ENCODE measurements at regions not wholly inside any gene's neighbourhood (a gene's known extent, or its start where the extent isn't known, plus 50 kb on each side); places are given as distances from the start of the nearest gene placed in this dataset.

DNA sequence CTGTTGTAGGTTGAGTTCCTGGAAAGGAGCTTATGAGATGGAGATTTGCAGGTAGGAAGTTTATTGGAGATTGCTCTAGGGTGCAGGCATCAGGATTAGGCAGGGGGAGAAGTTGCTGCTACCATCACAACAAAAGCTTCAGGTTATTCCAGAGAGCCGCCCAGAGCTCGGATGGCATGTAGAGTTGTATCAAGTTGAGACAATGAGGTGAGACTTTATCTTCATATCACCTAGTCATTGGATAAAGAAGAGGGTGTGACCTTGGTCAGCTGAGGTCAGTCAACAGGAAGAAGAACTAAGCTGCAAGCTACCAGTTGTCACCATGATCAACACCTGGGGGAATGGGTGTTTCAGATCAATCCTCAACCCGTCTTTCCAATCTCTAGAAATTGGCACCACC lies 342.0 kb downstream of the RFC3 start:
- Histone ChIP-seq H3K36me3 (no peaks in the 10 kb centered on the region), H3K27ac (no peak overlapping the region)
- TF ChIP-seq, protein P1, sequence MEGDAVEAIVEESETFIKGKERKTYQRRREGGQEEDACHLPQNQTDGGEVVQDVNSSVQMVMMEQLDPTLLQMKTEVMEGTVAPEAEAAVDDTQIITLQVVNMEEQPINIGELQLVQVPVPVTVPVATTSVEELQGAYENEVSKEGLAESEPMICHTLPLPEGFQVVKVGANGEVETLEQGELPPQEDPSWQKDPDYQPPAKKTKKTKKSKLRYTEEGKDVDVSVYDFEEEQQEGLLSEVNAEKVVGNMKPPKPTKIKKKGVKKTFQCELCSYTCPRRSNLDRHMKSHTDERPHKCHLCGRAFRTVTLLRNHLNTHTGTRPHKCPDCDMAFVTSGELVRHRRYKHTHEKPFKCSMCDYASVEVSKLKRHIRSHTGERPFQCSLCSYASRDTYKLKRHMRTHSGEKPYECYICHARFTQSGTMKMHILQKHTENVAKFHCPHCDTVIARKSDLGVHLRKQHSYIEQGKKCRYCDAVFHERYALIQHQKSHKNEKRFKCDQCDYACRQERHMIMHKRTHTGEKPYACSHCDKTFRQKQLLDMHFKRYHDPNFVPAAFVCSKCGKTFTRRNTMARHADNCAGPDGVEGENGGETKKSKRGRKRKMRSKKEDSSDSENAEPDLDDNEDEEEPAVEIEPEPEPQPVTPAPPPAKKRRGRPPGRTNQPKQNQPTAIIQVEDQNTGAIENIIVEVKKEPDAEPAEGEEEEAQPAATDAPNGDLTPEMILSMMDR (IDR thresholded peaks at IDR 0.05) = no peak
- TF ChIP-seq POLR2A (IDR thresholded peaks at IDR 0.05) = no peak

DNA sequence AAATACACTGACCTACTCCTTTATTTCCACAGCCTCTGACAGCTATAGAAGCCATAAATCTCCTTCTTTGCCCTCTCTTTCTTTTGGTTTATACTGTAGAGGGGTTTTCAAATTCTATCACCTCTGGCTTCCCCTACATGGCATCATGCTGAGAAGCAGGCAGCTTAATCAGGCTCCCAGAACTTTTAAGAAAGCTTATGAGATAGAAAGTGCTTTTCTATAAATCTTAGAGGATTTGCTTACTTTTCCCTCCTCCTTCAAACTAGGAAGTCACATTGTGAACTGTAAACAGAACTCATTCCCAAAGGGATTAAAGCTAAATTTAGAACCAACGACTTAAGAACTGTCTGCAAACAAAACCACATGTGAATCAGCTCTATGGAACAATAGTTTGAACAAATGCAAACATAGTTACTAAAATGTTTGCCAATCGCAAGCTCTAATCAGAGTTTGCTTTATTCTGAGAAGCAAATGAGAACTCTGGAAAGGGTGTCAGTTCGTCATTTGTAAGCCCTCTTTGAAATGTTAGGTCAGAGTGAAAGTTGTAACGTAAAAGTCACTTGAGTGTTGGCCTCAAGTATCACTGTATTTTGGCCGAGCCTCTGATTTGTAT lies 344.1 kb downstream of the RFC3 start:
- no peaks in the 10 kb centered on the region for H3K9me3 ChIP-seq
- TF ChIP-seq, protein P1 (IDR thresholded peaks at IDR 0.05) = no peak
- TF ChIP-seq POLR2A (IDR thresholded peaks at IDR 0.05) = no peak
- no peak for DNase-seq
- peaks cover 0 to 7% (median 0%) of the 10 kb centered on the region in 4 donors for H3K4me1 ChIP-seq
- no peaks in the 10 kb centered on the region for H3K27me3 ChIP-seq
- no peak overlapping the region for H3K4me3 ChIP-seq
- H3K36me3 ChIP-seq = no peaks in the 10 kb centered on the region
- peak overlapping the region in 2 of 4 donors; percentile 8 to 58 for H3K27ac ChIP-seq

More for the DNA sequence above, 342.0 kb downstream of the RFC3 start:
- Histone ChIP-seq H3K4me1 (peaks cover 0 to 13% (median 0%) of the 10 kb centered on the region in 4 donors), H3K27me3 (no peaks in the 10 kb centered on the region), H3K9me3 (no peaks in the 10 kb centered on the region), H3K4me3 (no peak overlapping the region)
- no peak for DNase-seq

DNA sequence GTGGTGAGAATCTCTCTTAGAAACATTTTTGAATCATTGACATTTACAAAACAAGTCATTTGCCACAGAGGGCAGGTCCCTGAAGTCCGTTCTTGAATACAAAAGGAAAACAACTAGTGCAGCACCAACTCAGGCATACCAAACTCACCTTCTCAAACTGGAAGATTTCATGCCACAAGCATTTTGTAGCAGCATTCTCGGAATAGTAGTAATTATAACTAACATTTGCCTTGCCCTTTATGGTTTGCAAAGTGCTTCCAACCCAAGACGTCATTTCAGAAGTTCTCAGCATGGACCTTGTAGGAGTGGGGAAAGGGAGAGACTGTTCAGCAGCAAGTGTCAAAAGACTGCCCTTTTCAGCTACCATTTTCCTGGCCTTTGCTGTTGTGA lies 344.6 kb downstream of the RFC3 start:
- no peaks in the 10 kb centered on the region for H3K9me3 ChIP-seq
- no peak overlapping the region for H3K4me3 ChIP-seq
- TF ChIP-seq, protein P1 (IDR thresholded peaks at IDR 0.05) = no peak
- no peak for TF ChIP-seq POLR2A (IDR thresholded peaks at IDR 0.05)
- H3K27me3 ChIP-seq = no peaks in the 10 kb centered on the region
- peak overlapping the region in 1 of 4 donors; percentile 58 for H3K27ac ChIP-seq
- no peak for DNase-seq
- H3K36me3 ChIP-seq = no peaks in the 10 kb centered on the region
- peaks cover 0 to 2% (median 0%) of the 10 kb centered on the region in 4 donors for H3K4me1 ChIP-seq

DNA sequence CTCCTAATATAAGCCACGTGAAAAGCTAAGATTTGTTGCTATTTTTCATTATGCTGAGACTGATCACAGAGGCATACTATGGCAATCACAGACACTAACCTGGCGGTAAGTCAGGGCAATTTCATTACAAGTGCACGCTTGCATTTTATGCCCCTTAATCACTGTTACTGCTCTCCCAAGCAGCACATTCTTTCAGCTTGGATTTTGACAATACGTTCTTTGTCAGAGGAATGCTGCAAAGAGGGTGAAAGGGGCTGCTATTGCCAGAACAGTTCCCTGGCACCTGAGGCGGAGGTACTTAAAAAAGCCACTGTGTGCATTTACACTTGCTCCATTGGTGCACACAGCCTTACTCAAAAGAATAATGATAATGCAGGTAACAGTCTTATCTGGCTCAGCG lies 346.6 kb downstream of the RFC3 start:
- Histone ChIP-seq H3K9me3 (no peaks in the 10 kb centered on the region), H3K36me3 (no peaks in the 10 kb centered on the region), H3K27ac (no peak overlapping the region), H3K4me3 (no peak overlapping the region), H3K4me1 (no peaks in the 10 kb centered on the region), H3K27me3 (no peaks in the 10 kb centered on the region)
- no peak for TF ChIP-seq POLR2A (IDR thresholded peaks at IDR 0.05)
- TF ChIP-seq, protein P1 (IDR thresholded peaks at IDR 0.05) = no peak
- no peak for DNase-seq

DNA sequence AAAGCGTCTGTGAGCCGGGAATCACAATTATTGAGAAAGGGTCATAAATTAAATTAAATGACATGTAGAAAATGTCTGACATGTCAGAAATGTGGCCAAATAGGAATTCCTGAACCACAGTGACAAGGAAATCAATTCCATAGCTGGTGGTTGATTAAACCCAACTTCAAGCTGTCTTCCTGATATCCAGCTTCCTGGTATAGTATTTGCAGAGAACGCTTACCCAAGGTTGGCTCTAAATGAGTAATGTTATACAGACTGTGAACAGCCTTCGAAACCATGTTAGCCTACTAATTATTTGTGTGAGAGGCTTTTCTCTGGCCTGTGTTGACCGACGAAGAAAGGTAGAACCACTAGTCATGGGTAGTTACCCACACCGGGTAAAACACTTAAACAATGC lies 347.2 kb downstream of the RFC3 start:
- no peaks in the 10 kb centered on the region for H3K9me3 ChIP-seq
- no peaks in the 10 kb centered on the region for H3K36me3 ChIP-seq
- no peak for TF ChIP-seq POLR2A (IDR thresholded peaks at IDR 0.05)
- TF ChIP-seq, protein P1 (IDR thresholded peaks at IDR 0.05) = no peak
- H3K27me3 ChIP-seq = no peaks in the 10 kb centered on the region
- H3K27ac ChIP-seq = no peak overlapping the region
- no peak for DNase-seq
- no peaks in the 10 kb centered on the region for H3K4me1 ChIP-seq
- H3K4me3 ChIP-seq = no peak overlapping the region

DNA sequence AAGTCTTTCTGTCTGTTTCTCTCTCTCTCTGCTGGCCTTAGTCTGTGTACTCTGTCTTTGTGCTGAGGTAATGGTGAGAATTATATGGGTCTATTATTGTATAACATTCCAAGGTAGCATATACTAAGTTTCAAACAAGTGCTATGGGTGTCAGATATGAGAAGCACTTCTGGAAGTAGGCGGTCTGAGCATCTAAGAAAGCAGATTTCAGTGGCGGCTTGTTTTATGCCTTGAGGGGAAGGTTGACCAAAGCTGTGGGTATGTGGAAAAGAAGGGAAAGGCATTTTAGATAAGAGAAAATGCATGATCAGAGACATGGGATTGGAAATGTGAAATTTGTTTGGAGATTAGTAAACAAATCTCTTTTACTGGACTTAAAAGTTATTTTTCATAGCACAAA lies 348.5 kb downstream of the RFC3 start:
- DNase-seq = no peak
- TF ChIP-seq, protein P1 (IDR thresholded peaks at IDR 0.05) = no peak
- no peak for TF ChIP-seq POLR2A (IDR thresholded peaks at IDR 0.05)
- no peaks in the 10 kb centered on the region for H3K36me3 ChIP-seq
- no peak overlapping the region for H3K4me3 ChIP-seq
- H3K27ac ChIP-seq = no peak overlapping the region
- H3K4me1 ChIP-seq = no peaks in the 10 kb centered on the region
- no peaks in the 10 kb centered on the region for H3K9me3 ChIP-seq
- no peaks in the 10 kb centered on the region for H3K27me3 ChIP-seq

Data from Peyer's patch (tissue), 4 donors.